ENCODE measurements at regions not wholly inside any gene's neighbourhood (a gene's known extent, or its start where the extent isn't known, plus 50 kb on each side); places are given as distances from the start of the nearest gene placed in this dataset.
A peak's percentile ranks its signal among the peaks of the same experiment; 100 is the strongest.
"Not testable (repeated sequence)": the region's sequence is repeated elsewhere in the genome, so short reads cannot be mapped to it uniquely, and the experiment has no call there.

- DNase-seq = no peak
Observed at GRCh38 chr3:159401069-159401468, 587.6 kb upstream of the IL12A start.

- DNase-seq = not testable (repeated sequence)
Observed at GRCh38 chr3:159409711-159410110, 578.9 kb upstream of the IL12A start.

GRCh38 chr3:159413319-159413718 lies 575.3 kb upstream of the IL12A start:
- DNase-seq = no peak

- peak; percentile 67 for DNase-seq
Observed at GRCh38 chr3:159416856-159417255, 571.8 kb upstream of the IL12A start.

GRCh38 chr3:159417761-159418160 lies 570.9 kb upstream of the IL12A start:
- no peak for DNase-seq

- DNase-seq = no peak
Observed at GRCh38 chr3:159418571-159419526, 569.8 kb upstream of the IL12A start.

GRCh38 chr3:159429702-159430101 lies 558.9 kb upstream of the IL12A start:
- no peak for DNase-seq

GRCh38 chr3:159432682-159433340 lies 555.8 kb upstream of the IL12A start:
- no peak for DNase-seq

GRCh38 chr3:159439346-159439745 lies 549.3 kb upstream of the IL12A start:
- no peak for DNase-seq

- no peak for DNase-seq
Observed at GRCh38 chr3:159441279-159441678, 547.4 kb upstream of the IL12A start.

- no peak for DNase-seq
Observed at GRCh38 chr3:159443266-159443665, 545.4 kb upstream of the IL12A start.

- no peak for DNase-seq
Observed at GRCh38 chr3:159447841-159448240, 540.8 kb upstream of the IL12A start.

GRCh38 chr3:159448902-159449301 lies 539.7 kb upstream of the IL12A start:
- DNase-seq = no peak

- DNase-seq = no peak
Observed at GRCh38 chr3:159451067-159451466, 537.6 kb upstream of the IL12A start.

- no peak for DNase-seq
Observed at GRCh38 chr3:159451482-159451881, 537.2 kb upstream of the IL12A start.

- DNase-seq = no peak
Observed at GRCh38 chr3:159453036-159453435, 535.6 kb upstream of the IL12A start.

GRCh38 chr3:159453945-159454344 lies 534.7 kb upstream of the IL12A start:
- no peak for DNase-seq

GRCh38 chr3:159455741-159456181 lies 532.9 kb upstream of the IL12A start:
- no peak for DNase-seq

GRCh38 chr3:159458010-159458409 lies 530.6 kb upstream of the IL12A start:
- DNase-seq = no peak

GRCh38 chr3:159458982-159459381 lies 529.7 kb upstream of the IL12A start:
- no peak for DNase-seq

GRCh38 chr3:159472611-159473010 lies 516.0 kb upstream of the IL12A start:
- DNase-seq = no peak

GRCh38 chr3:159473206-159473605 lies 515.4 kb upstream of the IL12A start:
- DNase-seq = no peak

GRCh38 chr3:159480046-159480445 lies 508.6 kb upstream of the IL12A start:
- DNase-seq = no peak
